RPMI8226 (cell line): ENCODE measurements at regions not wholly inside any gene's neighbourhood (a gene's known extent, or its start where the extent isn't known, plus 50 kb on each side); places are given as distances from the start of the nearest gene placed in this dataset.

Experiments
- DNase-seq: peaks from one replicate; pipeline ENCODE4 v3.0.0-alpha.2; 2015

DNA sequence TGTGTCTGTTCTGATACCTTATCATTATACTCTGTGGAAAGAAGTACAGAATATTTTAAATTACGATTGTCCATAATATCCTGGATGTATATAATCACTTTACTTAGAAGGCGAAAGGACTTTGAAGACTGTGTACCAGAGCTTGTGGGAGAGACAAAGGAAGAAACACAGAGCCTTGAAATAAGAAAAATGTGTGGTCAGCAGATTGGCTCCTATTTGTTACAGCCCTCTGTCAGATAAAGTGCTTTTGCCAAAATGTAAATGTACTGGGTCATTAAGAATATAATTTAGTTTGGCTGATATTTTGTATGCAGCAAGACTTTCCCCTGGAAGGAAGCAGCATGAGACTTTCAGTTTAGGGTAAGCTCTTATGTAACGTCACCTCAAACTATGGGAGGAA is 443.1 kb downstream of the CCDC85A start:
- no peak for DNase-seq

DNA sequence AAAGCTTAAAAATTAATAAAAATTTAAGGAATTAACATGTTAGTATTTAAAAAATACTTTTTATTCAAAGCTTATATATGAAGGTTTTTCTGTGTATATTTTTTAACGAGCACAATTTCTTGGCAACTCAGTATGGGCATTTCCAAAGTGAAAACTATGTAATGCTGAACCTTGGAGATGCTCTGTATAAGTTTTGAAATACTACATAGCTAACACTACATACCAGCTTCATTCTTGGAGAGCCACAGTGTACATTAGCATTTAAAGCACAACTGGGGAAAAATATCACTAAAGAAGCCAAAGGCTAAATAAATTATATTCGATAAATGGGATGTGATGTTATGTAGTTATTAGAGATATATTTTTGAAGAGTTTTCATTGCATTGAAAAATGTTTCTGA is 446.5 kb downstream of the CCDC85A start:
- no peak for DNase-seq

GRCh38 chr2:56647997-56648396 is 464.2 kb downstream of the CCDC85A start:
- no peak for DNase-seq

GRCh38 chr2:56648802-56649201 is 465.0 kb downstream of the CCDC85A start:
- DNase-seq, result no peak

- DNase-seq, result no peak
Measured at GRCh38 chr2:56654936-56655335, 471.1 kb downstream of the CCDC85A start.

DNA sequence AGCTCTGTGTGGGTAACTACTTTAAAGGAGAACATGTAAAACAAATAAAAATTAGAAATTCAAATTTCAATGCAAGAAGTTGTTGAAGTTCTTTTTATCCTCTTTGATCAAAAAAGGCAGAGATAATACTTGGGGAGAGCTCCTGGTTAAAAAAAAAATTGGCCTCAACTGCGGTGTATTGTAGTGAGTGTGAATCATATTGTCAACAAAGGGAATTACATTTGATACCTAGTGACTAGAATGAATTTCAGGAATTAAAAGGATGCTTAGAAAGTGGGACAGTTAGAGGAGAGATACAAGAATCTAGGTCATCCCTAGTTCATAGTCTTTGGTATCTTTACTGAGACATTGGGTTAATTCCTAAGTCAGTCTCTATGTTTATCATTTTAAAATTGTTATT is 473.0 kb downstream of the CCDC85A start:
- no peak for DNase-seq

- DNase-seq, result no peak
Measured at GRCh38 chr2:56666777-56667176, 483.0 kb downstream of the CCDC85A start.

- DNase-seq, result peak; percentile 11
Measured at GRCh38 chr2:56671973-56672569, 488.3 kb downstream of the CCDC85A start.

DNA sequence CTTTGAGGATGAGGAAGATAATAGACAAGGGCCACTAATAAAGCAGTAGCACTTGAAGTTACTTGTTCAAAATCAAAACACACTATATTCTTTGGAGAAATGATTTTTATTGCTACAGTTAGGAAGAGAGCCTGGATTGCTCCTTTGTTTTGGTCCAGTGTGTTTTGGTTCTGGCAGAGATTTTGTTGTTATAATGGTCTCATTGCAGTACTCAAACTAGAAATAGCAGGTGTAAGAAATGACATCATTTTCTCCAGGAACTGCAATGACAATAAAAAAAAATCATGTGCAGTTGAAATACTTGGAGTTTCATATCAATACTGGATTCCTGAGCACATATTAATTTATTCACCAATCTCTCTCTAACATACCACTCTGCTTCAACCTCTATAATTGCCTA is 490.3 kb downstream of the CCDC85A start:
- no peak for DNase-seq

DNA sequence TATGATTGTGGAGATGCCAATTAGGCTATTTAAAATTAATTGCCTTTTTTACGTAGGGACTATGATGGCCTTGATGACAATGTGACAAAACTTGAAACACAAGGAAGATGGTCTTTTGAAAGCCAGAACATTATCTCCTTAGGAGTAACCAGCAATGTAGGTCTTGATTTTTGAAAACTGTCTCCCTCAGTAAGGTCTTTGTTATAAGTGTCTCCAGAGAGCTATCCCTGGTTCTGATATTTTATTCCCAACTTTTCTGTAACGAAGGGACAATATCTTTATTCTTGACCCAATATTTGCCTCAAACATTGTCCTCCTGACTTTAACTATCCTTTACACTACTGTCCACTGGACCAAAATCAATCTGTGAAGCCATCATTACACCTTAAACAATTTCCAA is 493.2 kb downstream of the CCDC85A start:
- no peak for DNase-seq

- no peak for DNase-seq
Measured at GRCh38 chr2:56680971-56681631, 497.3 kb downstream of the CCDC85A start.

GRCh38 chr2:56681659-56682396 is 498.0 kb downstream of the CCDC85A start:
- DNase-seq, result no peak

DNA sequence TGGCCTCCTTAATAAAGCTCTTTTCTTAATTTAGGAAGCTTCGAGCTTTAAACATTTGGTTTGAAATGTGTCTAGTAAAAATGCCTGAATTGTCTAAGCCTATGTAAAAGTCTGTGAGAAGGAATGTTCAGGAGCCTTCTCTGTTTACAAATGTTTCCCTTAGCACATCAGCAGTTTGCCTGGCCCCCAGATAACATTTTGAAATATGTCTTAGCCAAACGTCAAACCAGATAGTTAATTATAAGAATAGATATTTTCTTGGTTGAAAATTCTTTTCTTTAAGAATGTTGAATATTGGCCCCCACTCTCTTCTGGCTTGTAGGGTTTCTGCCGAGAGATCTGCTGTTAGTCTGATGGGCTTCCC is 498.6 kb downstream of the CCDC85A start:
- DNase-seq, result no peak

- DNase-seq, result no peak
Measured at GRCh38 chr2:56684327-56684726, 500.5 kb downstream of the CCDC85A start.

DNA sequence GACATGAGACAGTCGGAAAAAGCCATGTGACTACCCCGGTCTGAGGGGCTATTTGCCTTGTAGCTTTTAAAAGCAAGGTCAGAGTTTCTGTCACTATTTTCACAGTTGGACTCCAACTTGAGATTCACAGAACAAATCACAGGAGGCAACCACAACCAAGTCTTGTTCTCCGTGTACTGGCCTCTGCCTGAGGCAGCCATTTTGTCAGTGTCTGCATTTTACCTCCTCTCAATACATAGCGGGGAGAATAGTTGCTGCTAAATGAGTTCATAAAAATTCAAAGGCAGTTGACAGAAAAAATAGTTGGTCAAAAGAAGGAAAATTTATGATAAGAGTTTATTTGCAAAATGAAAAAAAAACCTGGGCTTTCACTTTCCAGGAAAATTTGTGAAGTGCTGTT is 501.4 kb downstream of the CCDC85A start:
- no peak for DNase-seq

GRCh38 chr2:56687169-56687568 is 503.4 kb downstream of the CCDC85A start:
- DNase-seq, result no peak

DNA sequence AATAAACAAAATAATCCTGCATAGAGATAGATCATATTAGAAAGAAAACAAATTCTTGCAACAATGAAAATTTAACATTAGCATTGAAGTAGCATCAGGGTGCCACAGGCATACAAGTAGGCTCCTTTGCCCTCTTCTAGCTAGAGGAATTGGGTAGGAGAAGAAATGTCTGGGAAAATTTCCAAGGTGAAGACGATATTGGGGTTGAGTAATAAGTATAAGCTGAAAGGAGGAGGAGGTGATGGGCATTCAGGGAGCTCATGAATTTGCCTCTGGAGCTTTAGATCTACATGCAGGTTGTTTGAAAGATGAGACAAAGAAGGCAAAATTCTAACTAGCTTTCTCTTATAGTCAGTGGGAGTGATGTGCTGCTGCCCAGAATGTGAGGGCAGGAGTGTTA is 504.9 kb downstream of the CCDC85A start:
- no peak for DNase-seq

GRCh38 chr2:56693501-56693900 is 509.7 kb downstream of the CCDC85A start:
- no peak for DNase-seq

- DNase-seq, result no peak
Measured at GRCh38 chr2:56703001-56703400, 519.2 kb downstream of the CCDC85A start.

- DNase-seq, result no peak
Measured at GRCh38 chr2:56705713-56706112, 521.9 kb downstream of the CCDC85A start.

DNA sequence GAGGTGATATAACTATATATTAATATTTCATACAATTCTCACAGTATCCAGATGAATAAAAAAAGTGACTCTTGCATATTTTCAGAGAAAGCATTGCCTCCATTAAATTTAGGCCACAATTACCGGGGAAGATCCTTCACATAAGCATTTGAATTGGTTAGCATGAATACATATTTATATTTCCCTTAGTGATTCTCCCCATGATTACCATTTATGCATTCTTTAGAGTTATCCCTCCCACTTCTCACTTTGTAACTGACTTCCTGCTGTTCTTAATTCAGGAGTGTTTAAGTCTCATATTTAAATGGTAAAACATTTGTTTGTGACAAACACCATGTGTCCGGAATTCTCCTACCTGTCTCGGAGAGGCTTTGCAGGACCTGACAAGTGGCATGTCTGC is 523.4 kb downstream of the CCDC85A start:
- DNase-seq, result no peak

DNA sequence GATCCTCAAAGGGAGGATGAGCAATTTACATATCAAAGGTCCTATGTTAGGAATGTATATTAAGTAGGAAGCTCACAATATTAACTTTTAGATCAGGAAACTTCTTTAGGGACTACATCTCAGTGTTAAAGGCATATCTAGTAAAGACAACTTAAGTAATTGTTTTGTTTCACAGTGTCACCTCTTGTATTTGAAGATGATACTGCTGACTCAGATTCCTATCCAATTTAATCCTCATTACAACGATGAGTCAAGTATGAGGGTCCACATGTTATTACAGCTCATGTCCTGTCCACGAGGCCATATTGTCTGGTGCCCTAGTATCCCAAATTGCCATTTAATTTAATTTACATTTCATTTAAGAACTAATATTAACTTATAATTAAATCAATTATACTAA is 523.9 kb downstream of the CCDC85A start:
- no peak for DNase-seq

DNA sequence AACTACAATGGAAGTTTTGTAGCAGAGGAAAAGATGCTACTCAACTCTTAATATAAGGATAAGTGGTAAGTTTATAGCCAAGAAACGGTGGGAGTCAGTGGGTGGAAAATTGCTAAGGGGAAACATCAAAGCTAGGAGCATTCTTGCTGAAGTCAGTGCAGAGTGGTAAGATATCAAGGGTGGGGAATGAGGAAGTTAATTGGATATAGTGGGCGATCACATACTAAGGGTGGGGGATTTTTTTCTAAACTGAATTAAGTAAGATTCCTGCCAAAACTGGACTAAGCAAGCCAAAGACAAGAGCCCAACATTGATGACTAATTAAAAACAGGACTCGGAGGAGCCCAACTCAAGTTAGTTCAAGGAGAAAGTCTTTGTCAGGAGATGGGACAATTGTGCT is 525.4 kb downstream of the CCDC85A start:
- DNase-seq, result no peak

GRCh38 chr2:56713161-56713676 is 529.4 kb downstream of the CCDC85A start:
- no peak for DNase-seq
